Neural progenitor cell (in vitro differentiated cells): ENCODE measurements at regions not wholly inside any gene's neighbourhood (a gene's known extent, or its start where the extent isn't known, plus 50 kb on each side); places are given as distances from the start of the nearest gene placed in this dataset.

Experiments
- EZH2 ChIP-seq: fragments of 200-600 bp; sonication (generic); IDR thresholded peaks from 2 replicates; pipeline ENCODE4 v1.6.1; 2017; ENCODE audit warnings: antibody characterized with exemption, mild to moderate bottlenecking, moderate library complexity
- EZH2phosphoT487 ChIP-seq: fragments of 200-600 bp; sonication (generic); IDR thresholded peaks from 2 replicates; pipeline ENCODE4 v1.6.1; 2017; ENCODE audit warnings: antibody characterized with exemption
- TF ChIP-seq, protein P1 (sequence below): fragments of 200-600 bp; sonication (generic); IDR thresholded peaks from 2 replicates; pipeline ENCODE4 v1.5.1; 2017; ENCODE audit warnings: antibody characterized with exemption, mild to moderate bottlenecking

DNA sequence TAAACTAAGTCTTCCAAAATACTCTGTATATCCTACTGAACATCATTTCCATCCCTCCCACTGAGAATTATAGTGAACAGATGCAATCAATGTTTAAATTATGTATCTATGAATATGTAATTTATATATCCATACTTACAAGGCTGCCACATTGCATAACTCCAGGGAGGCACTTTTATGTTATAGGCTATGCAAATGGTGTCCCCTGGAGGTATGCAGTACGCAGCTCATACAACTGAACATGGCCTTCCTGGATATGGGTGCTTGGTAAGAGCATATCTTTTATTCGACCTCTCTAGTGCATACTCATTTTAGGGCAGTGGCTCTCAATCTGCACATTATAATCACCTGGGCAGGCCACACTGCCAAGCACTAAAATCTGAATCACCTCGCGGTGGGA, 127.3 kb downstream of the BANF2 start:
- TF ChIP-seq, protein P1, sequence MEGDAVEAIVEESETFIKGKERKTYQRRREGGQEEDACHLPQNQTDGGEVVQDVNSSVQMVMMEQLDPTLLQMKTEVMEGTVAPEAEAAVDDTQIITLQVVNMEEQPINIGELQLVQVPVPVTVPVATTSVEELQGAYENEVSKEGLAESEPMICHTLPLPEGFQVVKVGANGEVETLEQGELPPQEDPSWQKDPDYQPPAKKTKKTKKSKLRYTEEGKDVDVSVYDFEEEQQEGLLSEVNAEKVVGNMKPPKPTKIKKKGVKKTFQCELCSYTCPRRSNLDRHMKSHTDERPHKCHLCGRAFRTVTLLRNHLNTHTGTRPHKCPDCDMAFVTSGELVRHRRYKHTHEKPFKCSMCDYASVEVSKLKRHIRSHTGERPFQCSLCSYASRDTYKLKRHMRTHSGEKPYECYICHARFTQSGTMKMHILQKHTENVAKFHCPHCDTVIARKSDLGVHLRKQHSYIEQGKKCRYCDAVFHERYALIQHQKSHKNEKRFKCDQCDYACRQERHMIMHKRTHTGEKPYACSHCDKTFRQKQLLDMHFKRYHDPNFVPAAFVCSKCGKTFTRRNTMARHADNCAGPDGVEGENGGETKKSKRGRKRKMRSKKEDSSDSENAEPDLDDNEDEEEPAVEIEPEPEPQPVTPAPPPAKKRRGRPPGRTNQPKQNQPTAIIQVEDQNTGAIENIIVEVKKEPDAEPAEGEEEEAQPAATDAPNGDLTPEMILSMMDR = no peak
- TF ChIP-seq EZH2 (no peak), EZH2phosphoT487 (no peak)
